ENCODE measurements at regions not wholly inside any gene's neighbourhood (a gene's known extent, or its start where the extent isn't known, plus 50 kb on each side); places are given as distances from the start of the nearest gene placed in this dataset.

DNA sequence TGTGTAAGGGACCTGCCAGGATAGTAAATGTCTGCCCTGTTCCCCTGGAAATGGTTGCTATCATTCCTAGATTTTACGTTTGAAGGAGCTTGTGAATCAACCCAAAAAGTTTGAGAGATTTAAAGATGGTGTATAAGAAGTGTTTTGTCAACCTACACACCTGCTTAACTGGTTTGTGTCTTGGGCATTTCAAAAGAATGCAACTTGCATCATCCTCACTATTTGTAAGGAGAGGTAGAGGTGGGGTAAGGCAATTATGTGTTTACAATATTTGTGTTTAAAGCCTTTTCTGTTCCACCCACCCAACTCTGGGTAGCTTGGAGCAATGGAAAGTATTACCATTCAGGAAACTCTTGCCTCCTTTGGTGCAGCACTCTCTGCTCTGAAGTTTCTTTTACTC is 314.2 kb upstream of the RARB start:
- TF ChIP-seq, protein P1, sequence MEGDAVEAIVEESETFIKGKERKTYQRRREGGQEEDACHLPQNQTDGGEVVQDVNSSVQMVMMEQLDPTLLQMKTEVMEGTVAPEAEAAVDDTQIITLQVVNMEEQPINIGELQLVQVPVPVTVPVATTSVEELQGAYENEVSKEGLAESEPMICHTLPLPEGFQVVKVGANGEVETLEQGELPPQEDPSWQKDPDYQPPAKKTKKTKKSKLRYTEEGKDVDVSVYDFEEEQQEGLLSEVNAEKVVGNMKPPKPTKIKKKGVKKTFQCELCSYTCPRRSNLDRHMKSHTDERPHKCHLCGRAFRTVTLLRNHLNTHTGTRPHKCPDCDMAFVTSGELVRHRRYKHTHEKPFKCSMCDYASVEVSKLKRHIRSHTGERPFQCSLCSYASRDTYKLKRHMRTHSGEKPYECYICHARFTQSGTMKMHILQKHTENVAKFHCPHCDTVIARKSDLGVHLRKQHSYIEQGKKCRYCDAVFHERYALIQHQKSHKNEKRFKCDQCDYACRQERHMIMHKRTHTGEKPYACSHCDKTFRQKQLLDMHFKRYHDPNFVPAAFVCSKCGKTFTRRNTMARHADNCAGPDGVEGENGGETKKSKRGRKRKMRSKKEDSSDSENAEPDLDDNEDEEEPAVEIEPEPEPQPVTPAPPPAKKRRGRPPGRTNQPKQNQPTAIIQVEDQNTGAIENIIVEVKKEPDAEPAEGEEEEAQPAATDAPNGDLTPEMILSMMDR (optimal IDR thresholded peaks at IDR 0.05 in 1 of 3, IDR thresholded peaks at IDR 0.05 in 1 of 3, conservative IDR thresholded peaks at IDR 0.05 in 1 of 3; ENCODE audit: extremely low read depth in 1 of 3, insufficient read depth in 2 of 3, low read length in 3 of 3): no peak
- TF ChIP-seq EZH2 (IDR thresholded peaks at IDR 0.05; ENCODE audit: low read length): no peak
